CD4-positive, CD25-positive, alpha-beta regulatory T cell (primary cell): ENCODE measurements at regions not wholly inside any gene's neighbourhood (a gene's known extent, or its start where the extent isn't known, plus 50 kb on each side); places are given as distances from the start of the nearest gene placed in this dataset.

ENCODE experiments used
- ATAC-seq, 2 donors: fragments of 150-1000 bp; cut with Tn5 transposase; one replicate each; pipeline ENCODE4 v1.10.0; 2021; ENCODE audit warnings: low read depth in 2 of 2, moderate number of reproducible peaks in 2 of 2, moderate library complexity in 1 of 2
- DNase-seq, 3 donors: peaks; one replicate each; pipeline versions ENCODE4 v3.0.0 to v3.0.0-alpha.2; 2012 to 2022; ENCODE audit warnings: mixed read lengths in 1 of 3
- H3K27ac ChIP-seq: one replicate; pipeline ENCODE4 v1.7.0; 2013; ENCODE audit warnings: mild to moderate bottlenecking, low read length; ENCODE audit not compliant: insufficient read depth, poor library complexity, severe bottlenecking
- H3K27me3 ChIP-seq: one replicate; pipeline ENCODE4 v1.7.0; 2013; ENCODE audit warnings: low read length; ENCODE audit not compliant: control insufficient read depth, insufficient read depth
- H3K36me3 ChIP-seq: one replicate; pipeline ENCODE4 v1.7.0; 2013; ENCODE audit warnings: mild to moderate bottlenecking, low read length, moderate library complexity; ENCODE audit not compliant: control insufficient read depth, insufficient read depth
- H3K4me1 ChIP-seq: 2 replicates; pipeline ENCODE4 v1.7.0; 2013; ENCODE audit warnings: mild to moderate bottlenecking, low read length; ENCODE audit not compliant: insufficient read depth, control insufficient read depth, poor library complexity, severe bottlenecking
- H3K4me3 ChIP-seq: one replicate; pipeline ENCODE4 v1.7.0; 2013; ENCODE audit warnings: low read depth, mild to moderate bottlenecking, low read length, moderate library complexity
- H3K9me3 ChIP-seq, 2 experiments: 1 replicate in 1 of 2; 2 replicates in 1 of 2; pipeline ENCODE4 v1.7.0; 2013; ENCODE audit warnings: low read length in 2 of 2, mild to moderate bottlenecking in 1 of 2, moderate library complexity in 1 of 2; ENCODE audit not compliant: control insufficient read depth in 2 of 2
- H3K27ac Mint-ChIP-seq, 3 donors: one replicate each; pipeline ENCODE4 v1.8.0; 2020 to 2022; ENCODE audit warnings: mild to moderate bottlenecking in 3 of 3, mixed read lengths in 3 of 3, moderate library complexity in 2 of 3
- H3K27me3 Mint-ChIP-seq: one replicate; pipeline ENCODE4 v1.8.0; 2022; ENCODE audit warnings: mild to moderate bottlenecking, mixed read lengths
- H3K36me3 Mint-ChIP-seq: one replicate; pipeline ENCODE4 v1.8.0; 2020; ENCODE audit warnings: mixed read lengths
- H3K4me1 Mint-ChIP-seq, 4 donors: one replicate each; pipeline ENCODE4 v1.8.0; 2020 to 2022; ENCODE audit warnings: mixed read lengths in 4 of 4, mild to moderate bottlenecking in 1 of 4
- H3K4me3 Mint-ChIP-seq, 4 donors: one replicate each; pipeline ENCODE4 v1.8.0; 2020 to 2022; ENCODE audit warnings: mild to moderate bottlenecking in 4 of 4, mixed read lengths in 4 of 4, moderate library complexity in 3 of 4
- H3K9me3 Mint-ChIP-seq, 7 donors: one replicate each; pipeline ENCODE4 v1.8.0; 2020 to 2022; ENCODE audit warnings: mixed read lengths in 7 of 7, mild to moderate bottlenecking in 3 of 7, moderate library complexity in 2 of 7

GRCh38 chr6:44052419-44053023, 74.7 kb downstream of the MRPL14 start:
- Mint-ChIP-seq H3K27ac (no peak overlapping the region), H3K27me3 (peaks cover 7% of the 10 kb centered on the region), H3K36me3 (no peaks in the 10 kb centered on the region), H3K4me3 (peak overlapping the region in 1 of 4 donors; percentile 33), H3K9me3 (no peaks in the 10 kb centered on the region), H3K4me1 (peaks cover 0 to 4% (median 2%) of the 10 kb centered on the region in 4 donors)
- no peaks in the 10 kb centered on the region for H3K4me1 ChIP-seq
- no peak overlapping the region for H3K27ac ChIP-seq
- no peaks in the 10 kb centered on the region for H3K9me3 ChIP-seq
- H3K4me3 ChIP-seq = no peak overlapping the region
- DNase-seq (no peak), ATAC-seq (no peak)
- no peaks in the 10 kb centered on the region for H3K36me3 ChIP-seq
- H3K27me3 ChIP-seq = no peaks in the 10 kb centered on the region

- peaks cover 0 to 2% (median 0%) of the 10 kb centered on the region in 7 donors for H3K9me3 Mint-ChIP-seq
- peaks cover 12% of the 10 kb centered on the region for H3K27me3 Mint-ChIP-seq
- H3K27ac ChIP-seq = no peak overlapping the region
- H3K27ac Mint-ChIP-seq = no peak overlapping the region
- H3K36me3 Mint-ChIP-seq = no peaks in the 10 kb centered on the region
- no peaks in the 10 kb centered on the region for H3K4me1 ChIP-seq
- H3K36me3 ChIP-seq = no peaks in the 10 kb centered on the region
- no peaks in the 10 kb centered on the region for H3K27me3 ChIP-seq
- no peak overlapping the region for H3K4me3 Mint-ChIP-seq
- H3K9me3 ChIP-seq = no peaks in the 10 kb centered on the region
- H3K4me1 Mint-ChIP-seq = peaks cover 0 to 4% (median 2%) of the 10 kb centered on the region in 4 donors
- ATAC-seq (no peak), DNase-seq (no peak)
- no peak overlapping the region for H3K4me3 ChIP-seq
These were observed 75.7 kb downstream of the MRPL14 start for GRCh38 chr6:44051515-44051914.

DNA sequence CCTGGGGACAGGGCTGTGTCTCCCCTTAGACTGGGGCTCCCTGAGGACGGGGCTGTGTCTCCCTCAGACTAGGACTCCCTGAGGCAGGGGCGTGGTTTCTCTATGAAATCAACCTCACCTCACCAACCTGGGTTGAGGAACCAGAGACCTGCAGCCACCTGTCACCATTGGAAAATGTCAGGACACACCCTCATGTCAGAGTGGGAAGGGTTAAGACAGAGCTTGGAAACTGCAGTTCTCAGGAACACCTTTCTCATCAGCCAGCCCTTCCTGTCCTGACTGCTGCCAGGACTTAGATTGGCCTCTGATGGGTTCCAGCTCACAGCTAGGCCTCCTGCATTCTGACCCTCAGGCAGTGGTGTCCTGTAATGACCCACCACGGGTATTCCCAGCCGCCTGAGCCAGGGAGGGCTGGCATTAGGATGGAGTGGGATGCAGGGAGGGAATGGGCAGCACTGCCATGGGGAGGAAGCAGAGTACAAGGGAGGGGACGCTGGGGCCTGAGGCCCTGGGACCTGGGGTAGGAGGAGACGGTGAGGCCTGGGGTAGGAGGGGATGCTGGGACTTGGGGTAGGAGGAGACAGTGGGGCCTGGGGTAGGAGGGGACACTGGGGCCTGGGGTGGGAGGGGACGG, 76.3 kb downstream of the MRPL14 start:
- peaks cover 0 to 4% (median 2%) of the 10 kb centered on the region in 4 donors for H3K4me1 Mint-ChIP-seq
- H3K27me3 Mint-ChIP-seq = peaks cover 6% of the 10 kb centered on the region
- Histone ChIP-seq H3K27me3 (no peaks in the 10 kb centered on the region), H3K27ac (no peak overlapping the region), H3K4me3 (no peak overlapping the region), H3K36me3 (no peaks in the 10 kb centered on the region), H3K4me1 (no peaks in the 10 kb centered on the region), H3K9me3 (no peaks in the 10 kb centered on the region)
- ATAC-seq = no peak
- H3K36me3 Mint-ChIP-seq = no peaks in the 10 kb centered on the region
- H3K4me3 Mint-ChIP-seq = no peak overlapping the region
- no peak overlapping the region for H3K27ac Mint-ChIP-seq
- DNase-seq = no peak
- H3K9me3 Mint-ChIP-seq = peaks cover 0 to 2% (median 0%) of the 10 kb centered on the region in 7 donors

- Histone ChIP-seq H3K36me3 (no peaks in the 10 kb centered on the region), H3K4me3 (no peak overlapping the region), H3K27me3 (no peaks in the 10 kb centered on the region), H3K9me3 (no peaks in the 10 kb centered on the region), H3K4me1 (no peaks in the 10 kb centered on the region), H3K27ac (no peak overlapping the region)
- Mint-ChIP-seq H3K27ac (no peak overlapping the region), H3K36me3 (no peaks in the 10 kb centered on the region), H3K4me3 (no peak overlapping the region), H3K27me3 (peaks cover 6% of the 10 kb centered on the region), H3K9me3 (peaks cover 0 to 2% (median 0%) of the 10 kb centered on the region in 7 donors), H3K4me1 (peaks cover 0 to 4% (median 2%) of the 10 kb centered on the region in 4 donors)
- DNase-seq = no peak
- ATAC-seq = no peak
These were observed 77.0 kb downstream of the MRPL14 start for GRCh38 chr6:44049989-44050871.

GRCh38 chr6:44049163-44049988, 77.9 kb downstream of the MRPL14 start:
- Histone ChIP-seq H3K27me3 (no peaks in the 10 kb centered on the region), H3K4me3 (no peak overlapping the region), H3K9me3 (no peaks in the 10 kb centered on the region), H3K36me3 (no peaks in the 10 kb centered on the region), H3K4me1 (no peaks in the 10 kb centered on the region), H3K27ac (no peak overlapping the region)
- no peak for ATAC-seq
- Mint-ChIP-seq H3K36me3 (no peaks in the 10 kb centered on the region), H3K9me3 (peaks cover 0 to 2% (median 0%) of the 10 kb centered on the region in 7 donors), H3K4me1 (peaks cover 0 to 4% (median 2%) of the 10 kb centered on the region in 4 donors), H3K4me3 (no peak overlapping the region), H3K27me3 (peaks cover 6% of the 10 kb centered on the region), H3K27ac (peak overlapping the region in 2 of 3 donors; percentile 17 to 32)
- DNase-seq = peak in 1 of 3 donors; percentile 65

GRCh38 chr6:44048277-44048676, 79.0 kb downstream of the MRPL14 start:
- no peak overlapping the region for H3K4me3 Mint-ChIP-seq

GRCh38 chr6:44047801-44048200, 79.5 kb downstream of the MRPL14 start:
- H3K27me3 Mint-ChIP-seq = peaks cover 6% of the 10 kb centered on the region
- Histone ChIP-seq H3K36me3 (no peaks in the 10 kb centered on the region), H3K4me1 (no peaks in the 10 kb centered on the region), H3K27ac (no peak overlapping the region), H3K27me3 (no peaks in the 10 kb centered on the region), H3K4me3 (no peak overlapping the region), H3K9me3 (no peaks in the 10 kb centered on the region)
- H3K4me1 Mint-ChIP-seq = peaks cover 0 to 4% (median 2%) of the 10 kb centered on the region in 4 donors
- ATAC-seq (no peak), DNase-seq (no peak)
- H3K27ac Mint-ChIP-seq = no peak overlapping the region
- H3K4me3 Mint-ChIP-seq = no peak overlapping the region
- peaks cover 0 to 2% (median 0%) of the 10 kb centered on the region in 7 donors for H3K9me3 Mint-ChIP-seq
- no peaks in the 10 kb centered on the region for H3K36me3 Mint-ChIP-seq

More at GRCh38 chr6:44048277-44048676, 79.0 kb downstream of the MRPL14 start:
- Histone ChIP-seq H3K27ac (no peak overlapping the region), H3K27me3 (no peaks in the 10 kb centered on the region), H3K9me3 (no peaks in the 10 kb centered on the region), H3K4me3 (no peak overlapping the region), H3K36me3 (no peaks in the 10 kb centered on the region), H3K4me1 (no peaks in the 10 kb centered on the region)
- Mint-ChIP-seq H3K9me3 (peaks cover 0 to 2% (median 0%) of the 10 kb centered on the region in 7 donors), H3K27ac (no peak overlapping the region), H3K4me1 (peaks cover 0 to 4% (median 2%) of the 10 kb centered on the region in 4 donors), H3K27me3 (peaks cover 6% of the 10 kb centered on the region), H3K36me3 (no peaks in the 10 kb centered on the region)
- DNase-seq = no peak
- no peak for ATAC-seq
